Gastrocnemius medialis (tissue), 4 donors: ENCODE measurements at regions not wholly inside any gene's neighbourhood (a gene's known extent, or its start where the extent isn't known, plus 50 kb on each side); places are given as distances from the start of the nearest gene placed in this dataset.

ENCODE experiments used
- POLR2A ChIP-seq, 2 donors: fragments of 450-650 bp; IDR thresholded peaks; one replicate each; pipeline ENCODE4 v1.6.1; 2017; ENCODE audit warnings: antibody characterized with exemption in 2 of 2, mild to moderate bottlenecking in 2 of 2, moderate library complexity in 2 of 2
- TF ChIP-seq, protein P1 (sequence below), 5 experiments: fragments of 450-650 bp in 3 of 5; fragments of 200-600 bp in 2 of 5; sonication (generic) in 2 of 5; IDR thresholded peaks in 4 of 5; conservative IDR thresholded peaks in 1 of 5; 1 replicate in 4 of 5; 2 replicates in 1 of 5; pipeline ENCODE4 v1.5.1; 2016 to 2019; ENCODE audit warnings: antibody characterized with exemption in 5 of 5, mild to moderate bottlenecking in 3 of 5, moderate library complexity in 3 of 5

DNA sequence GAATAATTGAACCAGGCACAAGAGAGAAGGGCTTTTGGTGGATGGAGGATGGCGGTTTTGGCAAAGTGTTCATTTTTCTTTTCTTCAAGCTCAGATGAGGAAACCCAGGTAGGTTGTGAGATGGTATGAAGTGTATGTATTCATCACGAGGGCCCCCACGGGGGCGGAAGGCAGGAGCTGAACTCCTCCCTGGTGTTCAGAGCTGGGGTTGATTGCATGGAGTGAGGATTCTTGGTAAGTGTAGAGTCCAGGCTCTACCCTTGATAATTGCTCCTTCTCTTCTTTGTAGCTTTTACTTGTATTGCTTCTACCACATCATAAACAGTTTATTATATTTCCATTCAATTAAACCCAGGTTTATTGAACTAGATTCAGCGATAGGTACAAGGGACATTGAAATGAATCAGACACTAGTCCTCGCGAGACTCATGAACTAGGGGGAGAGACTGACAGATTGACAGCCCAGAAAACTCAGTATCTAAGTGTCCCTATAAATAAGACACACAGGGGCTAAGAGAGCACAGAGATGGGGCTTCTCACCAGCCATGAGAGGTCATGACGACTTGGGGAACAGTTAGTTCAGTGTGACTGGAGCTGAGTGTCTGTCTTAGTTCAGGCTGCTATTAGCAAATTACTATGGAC, 116.7 kb upstream of the KLF4 start:
- TF ChIP-seq, protein P1, sequence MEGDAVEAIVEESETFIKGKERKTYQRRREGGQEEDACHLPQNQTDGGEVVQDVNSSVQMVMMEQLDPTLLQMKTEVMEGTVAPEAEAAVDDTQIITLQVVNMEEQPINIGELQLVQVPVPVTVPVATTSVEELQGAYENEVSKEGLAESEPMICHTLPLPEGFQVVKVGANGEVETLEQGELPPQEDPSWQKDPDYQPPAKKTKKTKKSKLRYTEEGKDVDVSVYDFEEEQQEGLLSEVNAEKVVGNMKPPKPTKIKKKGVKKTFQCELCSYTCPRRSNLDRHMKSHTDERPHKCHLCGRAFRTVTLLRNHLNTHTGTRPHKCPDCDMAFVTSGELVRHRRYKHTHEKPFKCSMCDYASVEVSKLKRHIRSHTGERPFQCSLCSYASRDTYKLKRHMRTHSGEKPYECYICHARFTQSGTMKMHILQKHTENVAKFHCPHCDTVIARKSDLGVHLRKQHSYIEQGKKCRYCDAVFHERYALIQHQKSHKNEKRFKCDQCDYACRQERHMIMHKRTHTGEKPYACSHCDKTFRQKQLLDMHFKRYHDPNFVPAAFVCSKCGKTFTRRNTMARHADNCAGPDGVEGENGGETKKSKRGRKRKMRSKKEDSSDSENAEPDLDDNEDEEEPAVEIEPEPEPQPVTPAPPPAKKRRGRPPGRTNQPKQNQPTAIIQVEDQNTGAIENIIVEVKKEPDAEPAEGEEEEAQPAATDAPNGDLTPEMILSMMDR (IDR thresholded peaks at IDR 0.05 in 4 of 5, conservative IDR thresholded peaks at IDR 0.05 in 1 of 5) = no peak
- TF ChIP-seq POLR2A (IDR thresholded peaks at IDR 0.05) = no peak
